GM19240 (cell line): ENCODE measurements at regions not wholly inside any gene's neighbourhood (a gene's known extent, or its start where the extent isn't known, plus 50 kb on each side); places are given as distances from the start of the nearest gene placed in this dataset.

Source experiments
- DNase-seq: peaks from one replicate; pipeline ENCODE4 v3.0.0; 2011; ENCODE audit warnings: low spot score; ENCODE audit not compliant: insufficient read length

GRCh38 chr2:9085353-9085752 lies 81.9 kb upstream of the MBOAT2 start:
- DNase-seq, result no peak

DNA sequence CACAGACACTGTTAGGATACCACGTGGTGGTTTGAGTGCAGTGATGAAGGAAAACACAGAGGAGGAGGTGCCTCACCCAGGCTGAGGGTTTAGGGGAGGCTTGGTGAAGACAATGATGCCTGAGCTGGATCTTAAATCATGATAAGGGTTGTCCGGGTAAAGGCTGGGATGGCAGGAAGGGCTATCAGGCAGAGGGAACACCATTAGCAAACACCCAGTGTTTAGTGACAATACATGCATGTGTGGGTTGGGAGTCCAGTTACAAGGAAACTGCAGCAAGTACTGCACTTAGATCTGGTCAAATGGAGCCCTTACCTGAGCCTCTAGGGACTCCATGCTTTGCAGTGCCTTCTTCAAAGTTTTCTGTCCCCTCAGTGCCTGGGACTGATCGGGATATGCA lies 79.8 kb upstream of the MBOAT2 start:
- DNase-seq, result no peak

GRCh38 chr2:9082158-9082557 lies 78.7 kb upstream of the MBOAT2 start:
- no peak for DNase-seq

GRCh38 chr2:9081750-9082149 lies 78.3 kb upstream of the MBOAT2 start:
- DNase-seq, result no peak

- no peak for DNase-seq
These were observed 74.9 kb upstream of the MBOAT2 start for GRCh38 chr2:9078405-9078804.

DNA sequence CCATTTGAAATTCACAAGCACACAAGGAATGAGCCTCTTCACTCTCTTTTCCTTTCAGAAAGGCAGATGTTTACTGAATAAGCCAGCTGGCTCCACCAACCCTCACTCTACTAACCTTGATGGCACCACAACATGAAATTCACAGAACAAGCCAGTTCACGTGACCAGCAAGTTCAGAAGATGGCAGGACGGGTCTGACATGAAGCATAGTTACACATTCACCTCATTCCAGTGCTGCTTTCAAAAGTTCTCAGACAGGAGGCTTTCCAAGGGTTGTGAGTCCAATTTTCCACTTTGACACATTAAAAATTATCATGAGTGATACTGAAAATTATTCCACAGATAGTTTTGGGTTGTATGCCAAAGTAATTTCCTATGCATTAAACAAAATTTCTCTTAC lies 74.2 kb upstream of the MBOAT2 start:
- no peak for DNase-seq

GRCh38 chr2:9076755-9077154 lies 73.3 kb upstream of the MBOAT2 start:
- DNase-seq, result no peak

DNA sequence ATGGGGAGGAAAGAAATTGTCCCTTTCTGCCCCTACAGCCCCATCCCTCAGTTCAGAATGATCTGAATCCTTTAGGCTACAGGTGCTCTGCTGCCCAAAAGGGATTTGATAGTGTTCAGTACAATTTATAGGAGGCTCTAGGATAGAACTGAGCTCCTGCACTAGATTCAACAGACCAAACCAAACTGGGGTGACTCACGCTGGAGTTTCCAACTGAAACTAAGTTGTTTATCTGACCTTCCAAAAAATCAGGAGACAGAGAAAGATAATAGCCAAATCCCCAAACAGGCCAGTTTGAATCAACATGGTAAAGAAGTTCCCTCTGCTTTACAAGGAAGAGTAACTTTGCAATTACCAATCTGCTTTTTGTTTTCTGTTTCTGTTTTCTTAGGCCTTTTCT lies 72.7 kb upstream of the MBOAT2 start:
- no peak for DNase-seq

DNA sequence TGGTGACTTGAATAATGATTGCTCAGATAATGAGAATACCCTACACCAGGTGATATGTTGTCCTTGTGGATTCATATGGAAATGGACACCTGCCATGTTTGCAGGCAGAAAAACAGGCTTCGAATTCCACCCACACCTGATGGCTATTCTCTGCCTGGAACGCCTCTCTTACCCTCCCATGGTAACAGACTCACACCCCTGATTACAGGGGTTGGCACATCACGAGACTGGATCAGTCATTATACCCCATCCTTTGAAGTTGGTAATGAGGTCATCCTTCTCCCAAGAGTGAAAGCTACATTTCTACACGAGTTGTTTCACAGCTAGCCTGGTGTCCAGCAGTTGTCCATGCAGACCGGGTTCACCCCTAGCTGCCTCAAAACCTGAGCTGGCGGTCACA lies 71.4 kb upstream of the MBOAT2 start:
- no peak for DNase-seq

- DNase-seq, result no peak
These were observed 68.2 kb upstream of the MBOAT2 start for GRCh38 chr2:9071584-9072124.

DNA sequence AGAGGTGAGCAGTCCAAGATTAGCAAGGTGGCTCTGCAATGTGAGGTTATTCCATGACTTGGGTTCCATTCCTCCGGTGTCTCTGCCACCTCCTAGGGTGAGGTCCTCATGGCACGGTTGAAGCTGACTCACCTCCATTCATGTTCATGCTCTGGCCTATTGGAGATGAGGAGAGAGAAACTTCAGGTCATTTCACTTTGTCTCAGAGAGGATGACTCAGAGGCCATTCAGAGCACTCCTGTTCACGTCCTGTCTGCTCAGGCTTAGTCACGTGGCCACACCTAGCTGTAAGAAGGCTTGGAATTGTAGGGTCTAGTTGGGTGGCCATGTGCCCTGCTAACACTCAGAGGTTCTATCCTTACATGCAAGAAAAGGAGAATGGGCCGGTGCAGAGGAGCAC lies 67.5 kb upstream of the MBOAT2 start:
- DNase-seq, result no peak

GRCh38 chr2:9069543-9069942 lies 66.1 kb upstream of the MBOAT2 start:
- DNase-seq, result no peak

GRCh38 chr2:9065901-9066300 lies 62.4 kb upstream of the MBOAT2 start:
- DNase-seq, result no peak

DNA sequence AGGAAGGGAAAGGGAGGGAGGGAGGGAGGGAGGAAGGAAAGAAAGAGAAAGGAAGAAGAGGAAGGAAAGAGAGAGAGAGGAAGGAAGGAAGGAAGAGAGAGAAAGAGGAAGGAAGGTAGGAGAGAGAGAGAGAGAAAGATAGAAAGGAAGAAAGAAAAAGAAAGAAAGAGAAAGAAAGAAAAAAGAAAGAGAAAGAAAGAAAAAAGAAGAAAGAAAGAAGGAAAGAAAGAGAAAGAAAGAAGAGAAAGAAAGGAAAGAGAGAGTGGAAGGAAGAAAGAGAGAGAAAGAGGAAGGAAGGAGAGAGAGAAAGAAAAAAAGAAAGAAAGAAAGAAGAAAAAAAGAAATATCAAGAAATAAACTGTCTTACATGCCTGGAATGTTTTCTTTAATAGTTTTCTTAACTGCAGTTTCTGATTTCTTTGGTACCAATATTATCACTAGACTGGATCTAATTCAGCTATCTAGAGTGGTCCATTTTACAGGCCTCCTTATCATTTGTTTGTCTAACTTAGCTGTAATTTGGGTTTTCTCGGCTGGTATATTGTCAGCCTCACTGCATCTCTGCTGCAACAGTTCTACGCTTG lies 59.6 kb upstream of the MBOAT2 start:
- DNase-seq, result no peak

- no peak for DNase-seq
These were observed 57.3 kb upstream of the MBOAT2 start for GRCh38 chr2:9060819-9061218.

- DNase-seq, result no peak
These were observed 54.7 kb upstream of the MBOAT2 start for GRCh38 chr2:9057939-9058761.

DNA sequence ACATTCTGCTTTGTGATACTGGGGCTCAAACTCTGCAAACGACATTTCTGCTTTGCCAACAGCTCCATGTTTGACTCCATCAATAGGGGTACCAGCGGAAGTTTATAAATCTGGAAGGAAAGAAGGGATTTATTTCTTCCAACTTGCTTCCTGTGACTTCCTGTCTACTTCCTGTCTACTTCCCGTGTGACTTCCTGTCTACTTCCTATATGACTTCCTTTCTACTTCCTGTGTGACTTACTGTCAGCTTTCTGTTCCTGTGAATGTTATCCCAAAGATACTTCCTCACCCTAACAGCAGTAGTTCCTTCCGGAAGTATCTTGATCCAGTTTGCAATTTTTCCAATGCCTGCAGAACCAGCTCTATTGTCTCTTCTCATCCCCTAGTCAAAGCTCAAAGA lies 52.0 kb upstream of the MBOAT2 start:
- no peak for DNase-seq

- no peak for DNase-seq
These were observed 50.0 kb upstream of the MBOAT2 start for GRCh38 chr2:9053534-9053931.
